LNCaP clone FGC (cell line): ENCODE measurements at regions not wholly inside any gene's neighbourhood (a gene's known extent, or its start where the extent isn't known, plus 50 kb on each side); places are given as distances from the start of the nearest gene placed in this dataset.

ENCODE experiments used
- DNase-seq: peaks from one replicate; pipeline ENCODE4 v3.0.0-alpha.2; 2011; ENCODE audit warnings: low read depth
- H3K4me3 ChIP-seq: 2 replicates; pipeline ENCODE4 v1.5.1; 2011; ENCODE audit warnings: mild to moderate bottlenecking, low read depth, low read length, control low read depth
- CTCF ChIP-seq: IDR thresholded peaks from 2 replicates; pipeline ENCODE4 v1.5.1; 2012; ENCODE audit warnings: mild to moderate bottlenecking; ENCODE audit not compliant: control insufficient read depth, insufficient read depth; ENCODE audit errors: extremely low read depth

- no peak for DNase-seq
- no peak for TF ChIP-seq CTCF
- H3K4me3 ChIP-seq, result no peak overlapping the region
Observed at GRCh38 chr12:23474438-23474976, 475.0 kb downstream of the SOX5 start.
